Stimulated activated naive CD8-positive, alpha-beta T cell treated with anti-CD3 and anti-CD28 coated beads, Interleukin-15, Interleukin-2, amounts not matched to agents 100 U/mL and 50 U/mL, for 24 hours (primary cell): ENCODE measurements at regions not wholly inside any gene's neighbourhood (a gene's known extent, or its start where the extent isn't known, plus 50 kb on each side); places are given as distances from the start of the nearest gene placed in this dataset.
"Not testable (repeated sequence)": the region's sequence is repeated elsewhere in the genome, so short reads cannot be mapped to it uniquely, and the experiment has no call there.

Experiments
- ATAC-seq: fragments of 150-1000 bp; cut with Tn5 transposase; one replicate; pipeline ENCODE4 v1.10.0; 2021
- DNase-seq: peaks from one replicate; pipeline ENCODE4 v3.0.0; 2021

DNA sequence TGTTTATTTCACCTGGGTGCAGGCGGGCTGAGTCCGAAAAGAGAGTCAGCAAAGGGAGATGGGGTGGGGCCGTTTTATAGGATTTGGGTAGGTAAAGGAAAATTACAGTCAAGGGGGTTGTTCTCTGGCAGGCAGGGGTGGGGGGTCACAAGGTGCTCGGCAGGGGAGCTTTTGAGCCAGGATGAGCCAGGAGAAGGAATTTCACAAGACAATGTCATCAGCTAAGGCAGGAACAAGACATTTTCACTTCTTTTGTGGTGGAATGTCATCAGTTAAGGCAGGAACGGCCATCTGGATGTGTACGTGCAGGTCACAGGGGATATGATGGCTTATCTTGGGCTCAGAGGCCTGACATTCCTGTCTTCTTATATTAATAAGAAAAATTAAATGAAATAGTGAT is 115.8 kb upstream of the KCNJ3 start:
- not testable (repeated sequence) for DNase-seq, ATAC-seq

DNA sequence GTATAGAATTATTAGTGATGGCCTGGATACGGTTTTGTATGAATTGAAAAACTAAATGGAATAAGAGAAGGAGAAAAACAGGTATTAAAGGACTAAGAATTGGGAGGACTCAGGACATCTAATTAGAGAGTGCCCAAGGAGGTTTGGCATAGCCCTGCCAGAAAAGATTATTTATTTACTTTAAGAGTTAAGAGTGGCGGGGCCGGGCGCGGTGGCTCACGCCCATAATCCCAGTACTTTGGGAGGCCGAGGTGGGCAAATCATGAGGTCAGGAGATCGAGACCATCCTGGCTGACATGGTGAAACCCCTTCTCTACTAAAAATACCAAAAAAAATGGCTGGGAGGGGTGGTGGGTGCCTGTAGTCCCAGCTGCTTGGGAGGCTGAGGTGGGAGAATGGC is 115.2 kb upstream of the KCNJ3 start:
- ATAC-seq, DNase-seq: not testable (repeated sequence)

DNA sequence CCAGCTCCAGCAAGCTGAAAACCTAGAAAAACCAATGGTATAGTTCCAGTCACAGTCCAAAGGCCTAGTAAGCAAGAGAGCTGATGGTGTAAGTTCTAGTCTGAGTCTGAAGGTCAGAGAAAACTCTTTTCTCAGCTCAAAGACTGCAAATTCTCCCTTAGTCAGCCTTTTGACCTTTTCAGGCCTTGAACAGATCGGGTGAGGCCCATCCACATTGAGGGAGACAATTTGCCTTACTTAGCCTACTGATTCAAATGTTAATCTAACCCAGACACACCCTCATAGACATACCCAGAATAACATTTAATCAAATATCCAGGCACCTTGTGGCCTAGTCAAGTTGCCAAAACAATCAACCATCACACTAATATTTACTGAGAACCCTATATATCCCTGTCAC is 110.8 kb upstream of the KCNJ3 start:
- ATAC-seq (no peak), DNase-seq (no peak)

DNA sequence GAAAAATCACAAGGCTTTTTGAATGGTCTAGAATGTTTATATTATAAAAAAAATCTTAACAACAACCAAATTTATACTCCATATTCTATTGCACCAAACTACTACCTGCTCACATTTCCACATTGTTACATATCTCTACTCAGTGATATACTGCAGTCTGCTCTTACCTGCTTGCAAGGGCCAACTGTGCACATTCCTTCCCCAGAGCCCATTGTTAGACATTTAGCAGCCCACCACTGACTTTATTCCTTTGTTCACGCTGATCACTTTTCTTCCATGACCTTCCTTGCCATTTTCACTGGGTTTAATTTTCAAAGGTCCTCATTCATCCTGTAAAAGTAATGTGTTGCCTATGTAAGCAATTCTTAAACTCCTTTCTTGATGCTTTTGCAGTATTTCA is 109.7 kb upstream of the KCNJ3 start:
- DNase-seq = no peak

GRCh38 chr2:154589514-154589913 is 109.0 kb upstream of the KCNJ3 start:
- ATAC-seq (no peak), DNase-seq (no peak)

More for the DNA sequence above, 109.7 kb upstream of the KCNJ3 start:
- no peak for ATAC-seq

DNA sequence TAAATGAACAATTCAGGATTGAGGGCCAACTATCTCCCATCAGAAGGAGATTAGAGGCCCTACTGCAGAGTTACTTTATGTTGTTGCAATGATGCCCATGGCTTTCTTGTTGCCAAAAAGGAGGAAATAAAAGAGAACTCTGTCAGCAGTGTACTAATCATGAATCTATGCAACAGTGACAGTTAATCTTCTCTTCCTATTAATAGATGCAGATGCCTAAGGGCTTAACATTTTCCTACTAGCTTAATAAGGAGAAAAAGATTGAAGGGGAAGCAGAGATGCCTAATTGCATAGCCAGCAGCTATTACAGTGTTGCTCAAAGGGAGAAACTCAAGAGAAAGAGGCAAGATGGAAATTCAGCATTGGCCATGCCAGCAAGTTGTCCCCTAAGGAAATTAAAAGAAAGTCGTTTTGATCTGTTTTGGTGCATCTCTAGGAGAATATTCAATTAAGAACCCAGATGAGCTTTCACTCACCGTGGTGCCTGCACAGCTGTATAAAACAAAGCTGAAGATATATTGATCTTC is 107.1 kb upstream of the KCNJ3 start:
- ATAC-seq = no peak
- no peak for DNase-seq

- ATAC-seq = no peak
- DNase-seq = no peak
Measured at GRCh38 chr2:154599189-154599588, 99.3 kb upstream of the KCNJ3 start.

- DNase-seq (no peak), ATAC-seq (no peak)
Measured at GRCh38 chr2:154600927-154601494, 97.5 kb upstream of the KCNJ3 start.

- no peak for ATAC-seq
- DNase-seq = no peak
Measured at GRCh38 chr2:154603682-154604081, 94.8 kb upstream of the KCNJ3 start.

DNA sequence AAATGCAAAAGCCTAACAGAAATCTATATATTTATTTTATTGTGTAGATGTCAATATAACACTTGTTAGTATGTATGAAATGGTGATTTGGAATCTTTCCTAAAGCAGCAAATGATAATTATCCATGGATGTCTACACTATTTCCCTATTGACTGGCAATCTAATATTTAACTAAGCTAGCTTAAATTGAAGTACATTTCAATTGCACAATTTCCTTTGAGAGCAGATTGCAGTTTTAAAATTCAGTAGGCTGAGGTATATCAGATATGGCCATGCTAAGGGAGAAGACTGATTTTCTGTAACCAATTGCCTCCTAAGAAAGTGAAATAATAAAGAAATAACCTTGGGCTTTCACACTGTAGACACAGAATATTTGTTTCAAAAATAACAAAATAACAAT is 90.1 kb upstream of the KCNJ3 start:
- ATAC-seq (no peak), DNase-seq (no peak)

GRCh38 chr2:154614906-154615305 is 83.6 kb upstream of the KCNJ3 start:
- no peak for DNase-seq
- no peak for ATAC-seq

GRCh38 chr2:154616659-154617058 is 81.8 kb upstream of the KCNJ3 start:
- DNase-seq = no peak
- no peak for ATAC-seq

DNA sequence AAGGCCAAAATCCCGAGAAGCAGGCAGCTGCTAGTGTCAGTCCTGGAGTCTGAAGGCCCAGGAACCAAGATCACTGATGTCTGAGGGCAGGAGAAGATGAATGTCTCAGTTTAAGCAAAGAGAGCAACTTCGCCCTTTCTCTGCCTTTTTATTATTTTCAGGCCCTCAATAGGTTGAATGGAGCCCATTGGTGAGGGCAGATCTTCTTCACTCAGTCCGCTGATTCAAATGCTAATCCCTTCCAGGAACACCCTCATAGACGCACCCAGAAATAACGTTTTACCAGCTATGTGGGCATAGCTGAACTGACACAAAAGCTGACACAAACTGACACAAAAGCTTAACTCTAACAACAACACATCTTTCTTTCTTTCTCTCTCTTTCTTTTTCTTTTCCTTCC is 78.0 kb upstream of the KCNJ3 start:
- DNase-seq (no peak), ATAC-seq (no peak)

GRCh38 chr2:154623819-154624218 is 74.7 kb upstream of the KCNJ3 start:
- ATAC-seq = no peak
- DNase-seq = no peak

GRCh38 chr2:154637456-154637855 is 61.0 kb upstream of the KCNJ3 start:
- ATAC-seq (no peak), DNase-seq (no peak)

DNA sequence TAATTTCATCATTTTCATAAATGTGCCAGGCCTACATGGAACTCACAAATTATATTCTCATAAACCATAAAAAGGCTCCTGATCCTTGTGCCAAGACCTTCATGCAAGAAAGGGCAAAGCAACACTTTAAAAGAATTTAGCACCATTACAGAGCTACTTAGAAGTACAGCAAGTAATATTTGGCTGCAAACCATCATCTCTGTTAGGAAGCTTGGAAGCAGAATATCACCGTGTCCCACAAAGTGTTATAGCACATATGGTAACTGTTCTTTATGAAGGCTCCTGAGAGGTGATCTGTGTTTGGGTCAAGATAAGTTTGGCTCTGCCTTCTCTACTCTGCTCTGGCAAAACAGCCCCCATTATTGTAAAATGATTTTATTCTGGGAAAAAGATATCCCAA is 59.7 kb upstream of the KCNJ3 start:
- ATAC-seq (no peak), DNase-seq (no peak)

- DNase-seq (no peak), ATAC-seq (no peak)
Measured at GRCh38 chr2:154640000-154640399, 58.5 kb upstream of the KCNJ3 start.
